Hematopoietic multipotent progenitor cell treated with erythropoietin and hydrocortisone succinate and interleukin-3 and kit ligand, for 6 days (in vitro differentiated cells): ENCODE measurements at regions not wholly inside any gene's neighbourhood (a gene's known extent, or its start where the extent isn't known, plus 50 kb on each side); places are given as distances from the start of the nearest gene placed in this dataset.
A peak's percentile ranks its signal among the peaks of the same experiment; 100 is the strongest.
"Not testable (repeated sequence)": the region's sequence is repeated elsewhere in the genome, so short reads cannot be mapped to it uniquely, and the experiment has no call there.

ENCODE experiments used
- DNase-seq: peaks from one replicate; pipeline ENCODE4 v3.0.0-alpha.2; 2015

- no peak for DNase-seq
These were observed 304.2 kb downstream of the DNAH5 start for GRCh38 chr5:13640270-13640669.

- no peak for DNase-seq
These were observed 311.8 kb downstream of the DNAH5 start for GRCh38 chr5:13632676-13633075.

DNA sequence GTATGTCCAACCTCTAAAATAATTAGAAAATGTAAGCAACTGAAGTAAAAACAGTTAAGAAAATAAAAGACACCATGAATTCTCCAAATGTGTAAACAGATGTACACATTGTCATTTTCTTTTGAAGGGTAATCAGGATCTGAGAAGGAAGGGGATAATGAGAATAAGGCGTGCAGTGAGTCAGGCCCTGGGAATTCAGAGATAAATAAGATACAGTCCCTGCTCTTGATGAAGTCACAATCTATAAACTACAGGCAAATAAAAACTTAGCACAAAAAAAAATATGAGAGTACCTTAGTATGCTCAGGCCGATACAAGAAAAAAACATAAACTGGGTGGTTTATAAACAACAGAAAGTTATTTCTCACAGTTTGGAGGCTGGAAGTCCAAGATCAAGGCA lies 315.3 kb downstream of the DNAH5 start:
- DNase-seq: no peak

- no peak for DNase-seq
These were observed 316.6 kb downstream of the DNAH5 start for GRCh38 chr5:13627673-13628454.

GRCh38 chr5:13625616-13626198 lies 318.8 kb downstream of the DNAH5 start:
- DNase-seq: no peak

DNA sequence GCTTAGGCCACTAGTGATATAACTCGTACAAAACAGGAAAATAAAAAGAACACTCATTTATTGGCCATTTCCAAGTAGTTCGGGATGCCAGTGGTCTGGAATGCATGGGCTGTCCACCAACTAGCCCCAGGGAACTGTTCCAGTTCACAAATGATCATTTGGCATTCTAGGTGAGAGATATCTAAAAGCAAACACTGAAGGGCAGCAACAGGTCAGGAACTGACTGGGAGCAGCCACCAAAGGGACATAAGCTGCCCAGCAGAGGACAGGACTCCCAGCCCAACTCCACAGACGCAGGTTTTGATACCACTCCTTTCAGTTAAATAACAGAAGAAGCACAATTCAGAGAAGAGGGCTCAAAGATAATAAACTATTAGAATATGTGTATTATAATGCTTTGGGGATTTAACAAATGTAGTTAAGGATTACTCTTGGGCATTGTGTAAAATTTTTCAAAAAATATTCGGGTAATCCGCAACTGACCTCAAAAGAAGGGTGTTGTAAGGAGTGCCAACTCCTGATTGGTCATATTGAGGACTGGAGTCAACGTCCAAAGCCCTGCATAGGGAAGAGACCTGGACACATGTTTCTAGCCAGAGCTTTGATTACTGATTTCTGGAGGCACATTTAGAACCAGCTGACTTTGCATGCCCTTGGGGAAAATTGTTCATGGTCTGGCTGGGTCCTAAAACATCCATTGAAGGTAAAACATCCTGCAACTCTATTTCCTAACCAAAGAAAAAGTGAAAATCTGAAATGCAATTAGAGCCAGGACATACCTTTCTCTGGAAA lies 320.0 kb downstream of the DNAH5 start:
- DNase-seq: no peak

DNA sequence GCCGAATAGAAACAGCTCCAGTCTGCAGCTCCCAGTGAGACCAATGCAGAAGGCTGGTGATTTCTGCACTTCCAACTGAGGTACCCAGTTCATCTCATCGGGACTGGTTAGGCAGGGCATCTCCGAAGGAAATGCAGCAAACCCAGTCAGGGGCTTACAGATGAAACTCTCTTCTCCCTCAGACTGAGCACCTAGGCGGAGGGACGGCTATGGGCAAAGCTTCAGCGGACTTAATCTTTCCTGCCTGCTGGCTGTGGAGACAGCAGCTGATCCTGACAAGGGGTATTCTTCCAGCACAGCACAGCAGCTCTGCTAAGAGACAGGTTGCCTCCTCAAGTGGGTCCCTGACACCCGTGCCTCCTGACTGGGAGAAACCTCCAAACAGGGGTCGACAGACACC lies 330.9 kb downstream of the DNAH5 start:
- DNase-seq: no peak

GRCh38 chr5:13611604-13612003 lies 332.9 kb downstream of the DNAH5 start:
- no peak for DNase-seq

GRCh38 chr5:13609504-13609903 lies 335.0 kb downstream of the DNAH5 start:
- no peak for DNase-seq

GRCh38 chr5:13606051-13606450 lies 338.4 kb downstream of the DNAH5 start:
- DNase-seq: no peak

DNA sequence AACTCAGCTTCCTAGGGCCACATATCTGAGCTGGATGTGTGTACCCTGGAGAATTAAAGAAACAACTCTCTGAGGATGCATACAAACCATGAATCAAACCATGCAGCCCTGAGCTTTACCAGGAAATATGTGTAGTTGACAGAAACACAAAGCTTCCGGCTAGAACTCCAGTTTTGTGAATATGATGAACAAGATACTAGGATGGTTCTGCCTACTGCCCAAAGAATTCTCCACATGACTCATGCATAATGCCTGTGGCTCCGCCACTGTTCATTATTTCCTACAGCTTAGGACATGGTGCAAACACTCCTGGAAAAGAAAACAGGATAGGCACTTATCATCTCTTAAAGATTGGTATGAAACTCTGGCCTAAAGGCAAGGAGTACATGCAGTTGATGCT lies 343.4 kb downstream of the DNAH5 start:
- no peak for DNase-seq

GRCh38 chr5:13595978-13596377 lies 348.5 kb downstream of the DNAH5 start:
- no peak for DNase-seq

- peak; percentile 80 for DNase-seq
These were observed 352.9 kb downstream of the DNAH5 start for GRCh38 chr5:13591621-13592020.

DNA sequence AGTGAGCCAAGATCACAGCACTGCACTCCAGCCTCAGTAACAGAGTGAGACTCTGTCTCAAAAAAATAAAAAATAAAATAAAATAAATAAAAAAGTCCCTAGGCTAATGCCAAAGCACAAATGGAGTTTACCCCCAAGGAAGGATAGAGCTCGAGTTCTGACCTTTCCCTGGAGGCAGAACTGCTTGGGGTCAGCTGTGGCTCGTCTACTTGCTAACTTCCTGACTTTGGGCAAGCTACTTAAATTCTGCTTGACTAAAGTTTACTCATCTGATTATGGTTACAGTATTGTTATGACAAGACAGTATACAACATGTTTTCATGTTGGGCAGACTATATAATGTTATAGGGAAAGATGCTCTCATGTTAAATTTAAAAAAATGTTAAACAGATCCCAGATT lies 359.2 kb downstream of the DNAH5 start:
- no peak for DNase-seq

DNA sequence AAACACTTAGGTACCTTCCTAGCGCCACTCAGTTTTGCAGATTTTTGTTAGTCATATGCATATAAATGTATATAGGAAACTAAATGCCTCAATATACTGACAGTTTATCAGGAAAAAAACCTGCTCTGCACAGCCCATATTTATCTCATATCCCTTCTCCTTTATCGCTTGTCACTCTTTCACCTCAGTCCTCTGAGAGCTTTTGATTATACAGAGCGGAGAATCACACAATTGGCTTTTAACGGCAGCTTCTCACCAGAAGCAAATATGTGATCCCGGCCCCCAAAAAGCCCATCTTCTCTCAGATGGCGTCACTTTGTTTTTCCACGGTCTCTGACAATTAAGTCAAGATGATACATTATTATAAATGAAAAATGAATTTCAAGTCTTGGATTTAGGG lies 362.6 kb downstream of the DNAH5 start:
- DNase-seq: no peak

DNA sequence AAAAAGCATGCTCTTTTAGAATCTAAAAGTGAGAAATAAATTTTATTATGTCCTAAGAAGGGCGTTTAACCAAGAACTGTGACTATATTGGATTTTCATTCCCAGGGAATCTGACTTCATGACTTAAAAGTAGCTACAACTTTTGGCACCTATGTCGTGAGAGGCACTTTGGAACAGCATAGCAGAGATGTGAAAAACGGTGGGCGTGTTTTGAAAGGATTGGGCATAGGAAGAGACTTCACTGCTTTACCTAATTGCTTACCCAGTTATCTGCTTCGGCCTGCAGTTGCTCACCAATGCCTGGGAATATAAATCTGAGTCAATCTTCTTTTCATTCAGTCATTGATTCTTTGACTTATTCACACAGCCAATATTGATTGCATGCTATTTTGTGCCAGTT lies 363.4 kb downstream of the DNAH5 start:
- no peak for DNase-seq

- DNase-seq: no peak
These were observed 364.4 kb downstream of the DNAH5 start for GRCh38 chr5:13580058-13580457.

- DNase-seq: not testable (repeated sequence)
These were observed 365.4 kb downstream of the DNAH5 start for GRCh38 chr5:13579091-13579490.

- DNase-seq: not testable (repeated sequence)
These were observed 366.0 kb downstream of the DNAH5 start for GRCh38 chr5:13578311-13579039.

DNA sequence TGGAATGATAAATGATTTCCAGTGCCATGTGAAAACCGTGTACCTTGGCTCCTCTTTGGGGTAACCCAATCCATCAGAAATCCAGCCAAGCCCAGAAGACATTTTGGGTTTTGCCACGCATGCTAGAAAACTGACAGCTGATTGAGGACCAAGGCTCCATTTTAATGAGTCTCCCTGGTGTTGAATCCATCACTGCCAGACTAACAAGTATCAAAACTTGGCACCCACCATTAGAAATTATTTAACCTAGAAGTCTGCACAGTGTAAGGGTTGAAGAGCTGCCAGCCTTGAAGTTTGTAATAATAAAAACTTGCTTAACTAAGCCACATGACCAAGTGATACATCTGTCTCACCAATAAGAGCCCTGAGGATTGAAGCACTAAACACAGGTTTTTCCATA lies 369.9 kb downstream of the DNAH5 start:
- no peak for DNase-seq

DNA sequence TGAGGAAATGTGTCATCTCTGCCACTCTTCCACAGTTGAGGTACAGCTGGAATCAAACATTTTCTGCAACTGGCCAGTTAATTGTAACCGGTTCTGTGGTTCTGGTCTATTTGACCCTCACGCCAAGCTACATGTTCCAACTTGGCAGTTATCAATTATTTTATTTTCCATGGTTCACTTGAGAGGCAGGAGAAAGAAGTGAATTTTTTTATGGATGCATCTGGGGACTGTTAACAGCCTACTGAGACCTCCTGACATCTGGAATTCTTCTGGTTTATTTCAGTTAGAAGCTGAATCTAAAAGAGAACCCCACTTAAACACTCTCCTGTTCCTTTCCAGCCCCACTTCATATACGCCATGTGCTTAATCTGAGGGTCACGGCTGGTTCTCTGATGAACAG lies 372.3 kb downstream of the DNAH5 start:
- no peak for DNase-seq

GRCh38 chr5:13569090-13569715 lies 375.3 kb downstream of the DNAH5 start:
- DNase-seq: no peak

GRCh38 chr5:13567819-13568218 lies 376.7 kb downstream of the DNAH5 start:
- DNase-seq: no peak
